Right atrium auricular region (tissue), 2 donors: ENCODE measurements at regions not wholly inside any gene's neighbourhood (a gene's known extent, or its start where the extent isn't known, plus 50 kb on each side); places are given as distances from the start of the nearest gene placed in this dataset.

Experiments used
- DNase-seq: peaks from one replicate; pipeline ENCODE4 v3.0.0-alpha.2; 2019; ENCODE audit warnings: low spot score
- H3K27ac ChIP-seq, 2 donors: fragments of 200-600 bp; sonication (generic); 1 replicate in 1 of 2; 2 replicates in 1 of 2; pipeline ENCODE4 v1.5.1; 2016 to 2019
- H3K27me3 ChIP-seq, 2 donors: fragments of 200-600 bp; sonication (generic); one replicate each; pipeline versions ENCODE4 v1.5.1 to v1.6.0; 2017 to 2019
- H3K36me3 ChIP-seq: fragments of 200-600 bp; sonication (generic); one replicate; pipeline ENCODE4 v1.5.1; 2016
- H3K4me1 ChIP-seq, 2 donors: fragments of 200-600 bp; sonication (generic); one replicate each; pipeline versions ENCODE4 v1.5.1 to v1.6.0; 2017 to 2019
- H3K4me3 ChIP-seq, 2 donors: fragments of 200-600 bp; sonication (generic); 1 replicate in 1 of 2; 2 replicates in 1 of 2; pipeline ENCODE4 v1.5.1; 2017 to 2019; ENCODE audit warnings: mild to moderate bottlenecking in 1 of 2, moderate library complexity in 1 of 2
- H3K9me3 ChIP-seq, 2 donors: fragments of 200-600 bp; sonication (generic); one replicate each; pipeline ENCODE4 v1.5.1; 2019
- TF ChIP-seq, protein P1 (sequence below), 2 donors: fragments of 200-600 bp; sonication (generic); IDR thresholded peaks; one replicate each; pipeline ENCODE4 v1.5.1; 2019; ENCODE audit warnings: antibody characterized with exemption in 2 of 2

DNA sequence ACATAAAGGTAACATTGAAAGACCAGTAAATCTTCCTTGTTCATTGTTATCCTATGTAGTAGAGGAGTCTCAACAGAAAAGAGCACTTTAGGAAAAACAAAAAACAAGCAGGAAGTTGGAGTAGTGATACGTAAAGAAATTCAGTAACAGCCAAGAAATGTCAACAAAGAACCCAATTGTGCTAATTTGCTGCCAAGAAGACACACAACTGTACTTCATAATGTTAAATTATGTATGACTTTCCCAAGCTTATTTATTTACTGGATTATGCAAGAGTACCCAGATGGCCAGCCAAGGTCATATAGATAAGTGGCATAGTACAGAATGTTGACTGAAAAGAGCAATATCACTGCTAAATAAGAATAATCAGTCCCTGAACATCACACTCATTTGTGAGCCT, 264.7 kb upstream of the CCDC179 start:
- H3K27ac ChIP-seq, result no peak overlapping the region
- no peaks in the 10 kb centered on the region for H3K9me3 ChIP-seq
- TF ChIP-seq, protein P1, sequence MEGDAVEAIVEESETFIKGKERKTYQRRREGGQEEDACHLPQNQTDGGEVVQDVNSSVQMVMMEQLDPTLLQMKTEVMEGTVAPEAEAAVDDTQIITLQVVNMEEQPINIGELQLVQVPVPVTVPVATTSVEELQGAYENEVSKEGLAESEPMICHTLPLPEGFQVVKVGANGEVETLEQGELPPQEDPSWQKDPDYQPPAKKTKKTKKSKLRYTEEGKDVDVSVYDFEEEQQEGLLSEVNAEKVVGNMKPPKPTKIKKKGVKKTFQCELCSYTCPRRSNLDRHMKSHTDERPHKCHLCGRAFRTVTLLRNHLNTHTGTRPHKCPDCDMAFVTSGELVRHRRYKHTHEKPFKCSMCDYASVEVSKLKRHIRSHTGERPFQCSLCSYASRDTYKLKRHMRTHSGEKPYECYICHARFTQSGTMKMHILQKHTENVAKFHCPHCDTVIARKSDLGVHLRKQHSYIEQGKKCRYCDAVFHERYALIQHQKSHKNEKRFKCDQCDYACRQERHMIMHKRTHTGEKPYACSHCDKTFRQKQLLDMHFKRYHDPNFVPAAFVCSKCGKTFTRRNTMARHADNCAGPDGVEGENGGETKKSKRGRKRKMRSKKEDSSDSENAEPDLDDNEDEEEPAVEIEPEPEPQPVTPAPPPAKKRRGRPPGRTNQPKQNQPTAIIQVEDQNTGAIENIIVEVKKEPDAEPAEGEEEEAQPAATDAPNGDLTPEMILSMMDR (IDR thresholded peaks at IDR 0.05), result no peak
- H3K27me3 ChIP-seq, result no peaks in the 10 kb centered on the region
- no peak overlapping the region for H3K4me3 ChIP-seq
- H3K4me1 ChIP-seq, result no peaks in the 10 kb centered on the region
- no peaks in the 10 kb centered on the region for H3K36me3 ChIP-seq
- DNase-seq, result no peak

DNA sequence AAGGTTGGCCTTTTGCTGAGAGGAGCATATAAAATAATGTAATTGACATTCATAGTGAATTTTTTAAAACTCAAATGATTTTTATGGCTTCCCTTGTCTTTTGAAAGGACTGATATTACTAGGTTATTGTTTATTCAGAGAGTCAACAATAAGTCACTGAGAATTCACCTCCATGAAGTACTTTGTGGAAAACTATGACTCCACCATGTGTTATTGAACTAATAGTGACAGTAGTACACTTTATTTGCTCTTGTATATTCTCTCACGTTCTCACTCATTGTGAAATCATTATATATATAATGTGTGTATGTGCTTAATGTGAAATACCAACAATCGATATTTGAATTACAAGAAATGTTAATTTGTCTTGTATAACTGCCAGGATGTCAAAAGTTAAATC, 267.4 kb upstream of the CCDC179 start:
- Histone ChIP-seq H3K27me3 (no peaks in the 10 kb centered on the region), H3K27ac (no peak overlapping the region), H3K9me3 (no peaks in the 10 kb centered on the region), H3K4me1 (no peaks in the 10 kb centered on the region), H3K4me3 (no peak overlapping the region), H3K36me3 (no peaks in the 10 kb centered on the region)
- DNase-seq, result no peak
- TF ChIP-seq, protein P1 (IDR thresholded peaks at IDR 0.05), result no peak

DNA sequence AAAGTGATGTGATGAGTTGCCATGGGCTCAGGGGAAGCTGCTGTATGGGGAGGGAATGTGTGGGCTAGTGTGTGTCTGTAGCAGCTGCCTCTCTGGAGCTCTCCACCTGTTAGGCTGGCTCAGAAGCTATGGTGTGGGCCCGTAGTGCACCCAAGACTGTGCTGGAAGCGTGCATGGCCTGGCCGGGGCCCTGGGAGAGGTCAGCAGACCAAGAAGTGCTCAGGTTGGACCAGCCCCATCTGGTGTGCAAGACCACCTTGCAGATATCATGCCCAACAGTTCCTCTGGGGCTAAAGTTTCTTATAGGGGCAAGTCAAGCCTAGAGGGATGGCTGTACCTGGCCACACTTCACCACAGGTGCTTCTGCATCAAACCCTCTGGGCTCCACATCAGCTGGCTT, 274.4 kb upstream of the CCDC179 start:
- no peak for DNase-seq
- TF ChIP-seq, protein P1 (IDR thresholded peaks at IDR 0.05), result no peak
- Histone ChIP-seq H3K27ac (no peak overlapping the region), H3K4me1 (no peaks in the 10 kb centered on the region), H3K9me3 (no peaks in the 10 kb centered on the region), H3K4me3 (no peak overlapping the region), H3K27me3 (no peaks in the 10 kb centered on the region), H3K36me3 (no peaks in the 10 kb centered on the region)

DNA sequence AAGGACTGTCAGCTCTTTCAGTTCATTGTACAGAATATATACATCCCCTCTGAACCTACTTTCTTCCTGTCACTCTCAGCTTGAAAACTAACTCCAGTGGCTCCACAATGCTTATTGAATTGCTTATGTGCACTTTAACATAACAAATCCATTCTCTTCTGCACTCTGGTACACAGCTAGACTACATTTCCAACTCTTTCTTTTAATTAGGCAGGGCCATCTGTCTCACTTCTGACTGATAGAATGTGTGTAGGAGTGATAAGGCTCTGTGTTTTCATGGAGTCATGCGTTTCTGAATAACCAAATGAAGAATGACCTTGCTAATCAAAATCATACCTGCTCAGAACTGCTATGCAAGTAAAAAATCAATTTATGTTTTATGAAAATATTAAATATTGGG, 278.5 kb upstream of the CCDC179 start:
- no peak for DNase-seq
- Histone ChIP-seq H3K4me3 (no peak overlapping the region), H3K4me1 (no peaks in the 10 kb centered on the region), H3K9me3 (no peaks in the 10 kb centered on the region), H3K27ac (no peak overlapping the region), H3K36me3 (no peaks in the 10 kb centered on the region), H3K27me3 (no peaks in the 10 kb centered on the region)
- TF ChIP-seq, protein P1 (IDR thresholded peaks at IDR 0.05), result no peak

DNA sequence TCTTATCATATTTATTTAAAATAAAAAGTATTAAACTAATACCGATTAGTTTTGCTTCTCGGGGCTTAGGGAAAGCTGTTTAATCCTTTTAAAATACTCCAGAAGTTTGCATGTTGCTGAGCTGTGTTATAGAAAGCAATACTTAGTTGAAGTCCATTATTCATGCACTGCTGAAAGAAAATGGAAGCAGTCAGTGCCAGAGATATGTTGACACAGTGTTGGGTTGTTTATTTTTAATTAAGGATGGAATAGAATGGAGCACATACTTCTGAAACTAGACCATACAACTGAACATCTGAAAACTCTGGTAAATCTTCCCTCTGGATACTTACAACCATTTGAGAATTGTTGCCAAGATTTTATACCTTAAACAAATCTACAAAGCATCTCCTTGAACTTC, 282.7 kb upstream of the CCDC179 start:
- TF ChIP-seq, protein P1 (IDR thresholded peaks at IDR 0.05), result no peak
- no peaks in the 10 kb centered on the region for H3K27me3 ChIP-seq
- DNase-seq, result no peak
- no peaks in the 10 kb centered on the region for H3K36me3 ChIP-seq
- H3K4me1 ChIP-seq, result no peaks in the 10 kb centered on the region
- H3K4me3 ChIP-seq, result no peak overlapping the region
- H3K9me3 ChIP-seq, result no peaks in the 10 kb centered on the region
- H3K27ac ChIP-seq, result no peak overlapping the region

DNA sequence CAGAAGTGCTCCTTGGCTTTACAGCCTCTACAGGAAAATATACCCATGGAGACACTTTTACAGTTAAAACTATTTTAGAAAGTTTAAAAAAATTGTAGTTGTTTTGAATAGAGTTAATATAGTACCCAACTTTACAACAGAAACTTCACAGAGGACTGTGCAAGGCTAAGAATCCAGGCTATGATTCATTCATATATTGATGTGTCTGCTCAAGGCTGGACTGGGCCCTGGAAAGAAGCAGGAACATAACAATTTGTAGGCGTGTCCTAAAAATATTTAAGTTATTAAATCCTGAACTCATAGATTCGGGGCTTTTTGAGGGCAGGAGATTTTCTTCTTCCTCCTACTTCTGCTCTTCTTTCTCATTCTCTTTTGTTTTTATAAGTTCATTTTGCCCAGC, 291.5 kb upstream of the CCDC179 start:
- no peak for DNase-seq
- Histone ChIP-seq H3K27ac (no peak overlapping the region), H3K36me3 (no peaks in the 10 kb centered on the region), H3K4me3 (no peak overlapping the region), H3K27me3 (no peaks in the 10 kb centered on the region), H3K4me1 (no peaks in the 10 kb centered on the region), H3K9me3 (no peaks in the 10 kb centered on the region)
- TF ChIP-seq, protein P1 (IDR thresholded peaks at IDR 0.05), result no peak
